OCI-LY3 (cell line): ENCODE measurements at regions not wholly inside any gene's neighbourhood (a gene's known extent, or its start where the extent isn't known, plus 50 kb on each side); places are given as distances from the start of the nearest gene placed in this dataset.

Experiments used
- CTCF ChIP-seq: fragments of 200-600, 300-600 bp; sonication (generic); IDR thresholded peaks from 2 replicates; pipeline ENCODE4 v1.5.1; 2014; ENCODE audit warnings: antibody characterized with exemption, low read length, low read depth
- EZH2phosphoT487 ChIP-seq: fragments of 200-600 bp; shearing (Covaris generic); IDR thresholded peaks from 2 replicates; pipeline ENCODE4 v1.6.1; 2018; ENCODE audit warnings: antibody characterized with exemption, mixed run types, low read depth

GRCh38 chr12:25768151-25768550 lies 190.3 kb upstream of the RASSF8 start:
- TF ChIP-seq CTCF, result no peak
- no peak for TF ChIP-seq EZH2phosphoT487
